Left lobe of liver (tissue), 2 donors: ENCODE measurements at regions not wholly inside any gene's neighbourhood (a gene's known extent, or its start where the extent isn't known, plus 50 kb on each side); places are given as distances from the start of the nearest gene placed in this dataset.
"Not testable (repeated sequence)": the region's sequence is repeated elsewhere in the genome, so short reads cannot be mapped to it uniquely, and the experiment has no call there.

ENCODE experiments used
- ATAC-seq: fragments of 200-7000 bp; cut with Tn5 transposase; one replicate; pipeline ENCODE4 v1.9.1; 2020; ENCODE audit warnings: mild to moderate bottlenecking, moderate library complexity
- DNase-seq: peaks from one replicate; pipeline ENCODE4 v3.0.0-alpha.2; 2020; ENCODE audit warnings: low spot score
- donor health status: DM: no; HTN: no; CAD: no; lungs with moderate emphysema.
- donor health status: DM: no; HTN: yes; CAD: no.

DNA sequence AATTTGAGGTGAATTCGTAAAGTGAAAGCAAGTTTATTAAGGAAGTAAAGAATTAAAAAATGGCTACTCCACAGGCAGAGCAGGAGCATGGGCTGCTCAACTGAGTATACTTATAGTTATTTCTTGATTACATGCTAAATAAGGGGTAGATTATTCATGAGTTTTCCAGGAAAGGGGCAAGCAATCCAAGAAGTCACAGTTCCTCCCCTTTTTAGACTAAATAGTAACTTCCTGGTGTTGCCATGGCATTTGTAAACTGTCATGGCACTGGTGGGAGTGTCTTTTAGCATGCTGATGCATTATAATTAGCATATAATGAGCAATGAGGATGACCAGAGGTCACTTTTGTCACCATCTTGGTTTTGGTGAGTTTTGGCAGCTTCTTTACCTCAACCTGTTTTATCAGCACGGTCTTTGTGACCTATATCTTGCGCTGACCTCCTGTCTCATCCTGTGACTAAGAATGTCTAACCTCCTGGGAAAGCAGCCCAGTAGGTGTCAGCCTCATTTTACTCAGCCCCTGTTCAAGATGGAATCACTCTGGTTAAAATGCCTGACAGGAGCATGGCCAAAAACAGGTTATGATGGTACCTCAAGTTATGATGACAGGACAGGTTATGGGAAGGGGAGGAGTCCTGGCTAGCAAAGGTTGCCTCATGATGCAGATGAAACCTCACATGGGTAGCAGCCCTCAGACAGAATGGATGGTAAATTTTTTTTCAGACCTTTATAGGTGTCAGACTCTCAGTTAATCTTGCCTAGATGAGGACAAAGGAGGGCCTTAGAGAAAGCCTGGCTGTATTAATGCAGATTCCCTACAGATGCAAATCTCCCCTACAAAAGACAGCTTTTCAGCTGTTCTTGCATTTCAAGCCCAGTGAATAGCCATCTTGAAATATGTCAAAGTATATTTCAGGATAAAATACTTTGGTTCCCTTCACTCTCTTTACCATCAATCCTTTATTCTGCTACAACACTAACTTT lies 49.7 kb downstream of the SIPA1L2 start:
- DNase-seq (no peak), ATAC-seq (no peak)

DNA sequence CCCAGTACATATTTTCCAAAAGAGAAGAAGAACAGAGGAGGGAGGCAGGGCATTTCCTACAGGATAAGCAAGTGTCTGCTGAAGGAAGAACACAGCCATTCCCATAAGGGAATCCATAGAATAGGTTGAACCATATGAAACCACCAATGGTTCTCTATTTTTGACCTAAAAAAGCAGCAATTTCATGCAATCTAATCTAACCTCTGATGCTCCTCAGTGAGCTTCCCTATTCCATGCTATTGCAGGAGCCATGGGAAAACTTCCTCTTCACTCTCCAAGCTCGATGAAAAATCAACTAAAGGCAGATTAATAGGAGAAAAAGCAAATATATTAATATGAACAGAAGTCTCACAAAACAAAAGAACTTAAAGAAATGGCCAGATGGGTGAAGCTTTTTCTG lies 50.5 kb downstream of the SIPA1L2 start:
- ATAC-seq = no peak

DNA sequence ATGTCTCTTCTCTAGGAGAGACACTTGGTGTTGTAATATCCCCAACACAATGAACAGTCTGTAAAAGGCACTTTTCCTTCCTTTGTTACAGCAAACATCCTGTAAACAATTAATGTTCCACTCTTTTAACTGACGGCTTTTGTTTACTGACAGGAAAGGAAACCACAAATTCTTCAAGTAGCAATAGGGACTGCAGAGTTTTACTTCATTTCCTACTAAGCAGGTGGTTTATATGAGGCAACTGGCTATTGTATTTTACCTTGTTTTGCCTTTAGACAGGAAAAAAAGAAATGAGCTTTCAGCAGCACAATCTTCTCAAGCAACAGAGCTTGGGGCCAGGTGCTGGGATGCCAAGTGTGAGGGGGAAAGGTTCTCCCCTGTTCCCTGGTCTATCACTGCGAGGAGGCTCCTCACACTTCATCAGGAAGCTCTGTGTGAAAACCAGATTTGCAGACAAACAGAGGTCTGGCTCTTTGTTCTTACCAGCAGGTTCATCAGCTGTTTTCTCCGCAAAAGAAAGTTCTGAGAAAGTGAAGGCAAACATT lies 51.2 kb downstream of the SIPA1L2 start:
- peak; percentile 21 for ATAC-seq
- DNase-seq = no peak

More for the DNA sequence above, 50.5 kb downstream of the SIPA1L2 start:
- DNase-seq = no peak

DNA sequence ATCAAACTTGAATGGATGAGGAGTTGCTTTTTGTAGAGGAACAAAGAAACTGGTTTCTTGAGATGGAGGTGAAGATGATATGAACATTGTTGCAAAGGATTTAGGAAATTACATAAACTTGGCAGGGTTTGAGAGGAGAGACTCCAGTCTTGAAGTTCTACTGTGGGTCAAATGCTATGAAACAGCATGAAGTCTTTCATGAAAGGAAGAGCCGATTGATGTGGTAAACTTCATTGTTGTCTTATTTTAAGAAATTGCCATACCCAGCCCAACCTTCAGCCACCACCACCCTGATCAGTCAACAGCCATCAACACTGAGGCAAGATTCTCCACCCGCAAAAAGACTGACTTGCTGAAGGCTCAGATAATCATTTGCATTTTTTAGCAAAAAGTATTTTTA lies 52.2 kb downstream of the SIPA1L2 start:
- DNase-seq = no peak
- no peak for ATAC-seq

DNA sequence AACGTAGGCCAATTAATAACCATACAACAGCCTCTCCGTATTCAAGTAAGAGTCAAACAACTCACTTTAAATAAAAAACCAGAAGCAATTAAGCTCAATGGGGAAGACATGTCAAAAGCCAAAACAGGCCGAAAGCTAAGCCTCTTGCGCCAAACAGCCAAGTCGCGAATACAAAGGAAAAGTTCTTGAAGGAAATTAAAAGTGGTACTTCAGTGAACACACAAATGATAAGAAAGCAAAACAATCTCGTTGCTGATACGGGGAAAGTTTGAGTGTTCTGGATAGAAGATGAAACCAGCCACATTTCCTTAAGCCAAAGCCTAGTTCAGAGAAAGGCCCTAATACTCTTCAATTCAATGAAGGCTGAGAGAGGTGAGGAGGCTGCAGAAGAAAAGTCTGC lies 53.4 kb downstream of the SIPA1L2 start:
- no peak for DNase-seq
- no peak for ATAC-seq

DNA sequence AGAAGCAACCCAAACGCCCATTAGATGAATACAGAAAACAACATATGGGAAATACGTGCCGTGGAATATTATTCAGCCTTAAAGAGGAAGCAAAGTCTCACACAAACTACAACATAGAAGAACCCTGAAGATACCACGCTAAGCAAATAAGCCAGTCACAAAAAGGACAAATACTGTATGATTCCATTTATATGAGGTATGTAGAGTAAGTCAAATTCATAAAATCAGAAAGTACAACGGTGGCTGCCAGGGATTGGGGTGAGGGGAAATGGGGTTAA lies 54.2 kb downstream of the SIPA1L2 start:
- DNase-seq (no peak), ATAC-seq (no peak)

DNA sequence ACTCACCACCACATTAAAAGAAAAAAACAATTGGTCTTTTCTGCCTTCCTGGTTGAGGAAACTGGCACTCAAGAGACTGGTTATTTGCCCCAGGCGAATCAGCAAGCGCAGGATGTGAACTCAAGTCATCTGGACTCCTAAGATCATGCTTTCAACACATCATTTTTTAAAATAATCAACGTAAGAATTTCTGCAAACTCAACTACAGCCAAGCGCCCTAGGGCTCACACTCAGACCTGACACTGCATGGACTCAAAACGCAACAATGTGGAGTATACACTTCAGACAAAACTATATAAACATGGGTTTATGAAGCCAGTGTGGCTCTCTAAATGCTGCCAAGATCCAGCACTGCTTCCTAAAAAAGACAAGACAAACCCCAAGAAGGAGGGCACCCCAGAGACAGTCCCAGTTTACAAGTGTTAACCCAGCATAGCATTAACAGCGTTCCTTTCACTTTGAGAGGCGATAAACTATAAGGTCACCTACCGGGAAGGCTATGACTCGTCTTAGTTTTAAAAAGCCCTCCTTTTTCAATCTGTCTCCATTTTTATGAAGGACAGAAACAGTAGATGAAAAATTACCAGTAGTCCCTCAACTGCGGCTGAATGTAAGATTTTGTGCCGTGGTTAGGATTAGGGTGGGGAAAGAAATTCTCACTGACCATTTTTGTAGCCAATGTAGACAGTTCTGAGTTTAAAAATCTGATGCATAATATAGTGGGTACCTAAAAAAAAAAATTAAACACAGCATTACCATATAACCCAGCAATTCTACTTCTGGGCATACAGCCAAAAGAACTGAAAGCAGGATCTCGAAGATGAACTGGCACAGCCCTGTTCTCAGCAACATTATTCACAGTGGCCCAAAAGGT lies 54.8 kb downstream of the SIPA1L2 start:
- no peak for ATAC-seq

DNA sequence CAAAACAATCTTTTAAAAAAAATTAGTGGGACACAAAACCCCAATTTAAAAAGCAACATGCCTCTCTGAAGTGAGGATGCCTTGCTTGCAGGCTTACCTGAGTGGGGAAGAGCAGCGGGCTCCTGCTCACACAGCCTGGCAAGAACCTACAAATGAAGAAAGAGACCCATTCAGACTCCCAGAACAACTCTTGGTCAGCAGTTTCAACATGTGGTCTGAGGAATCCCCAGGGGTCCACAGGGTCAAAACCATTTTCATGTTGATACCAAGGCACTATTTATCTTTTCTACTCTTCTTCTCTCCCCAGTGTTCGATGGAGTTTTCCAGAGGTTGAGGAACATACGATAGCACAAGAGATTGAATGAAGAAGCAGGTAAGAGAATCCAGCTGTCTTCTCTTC lies 55.9 kb downstream of the SIPA1L2 start:
- ATAC-seq = no peak
- no peak for DNase-seq

More for the DNA sequence above, 54.8 kb downstream of the SIPA1L2 start:
- no peak for DNase-seq

DNA sequence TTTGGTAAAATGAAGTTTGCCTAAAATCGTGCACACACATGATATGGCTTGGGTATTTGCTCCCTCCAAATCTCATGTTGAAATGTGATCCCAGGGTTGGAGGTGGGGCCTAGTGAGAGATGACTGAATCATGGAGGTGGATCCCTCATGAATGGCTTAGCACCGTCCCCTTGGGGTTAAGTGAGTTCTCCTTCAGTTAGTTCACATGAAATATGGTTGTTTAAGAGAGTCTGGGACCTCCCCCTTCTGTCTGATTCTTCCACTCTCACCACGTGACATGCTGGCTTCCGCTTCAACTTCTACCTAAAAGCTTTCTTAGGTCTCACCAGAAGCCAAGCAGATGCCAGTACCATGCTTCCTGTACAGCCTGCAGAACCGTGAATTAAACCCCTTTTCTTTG lies 58.4 kb downstream of the SIPA1L2 start:
- ATAC-seq = no peak
- no peak for DNase-seq

DNA sequence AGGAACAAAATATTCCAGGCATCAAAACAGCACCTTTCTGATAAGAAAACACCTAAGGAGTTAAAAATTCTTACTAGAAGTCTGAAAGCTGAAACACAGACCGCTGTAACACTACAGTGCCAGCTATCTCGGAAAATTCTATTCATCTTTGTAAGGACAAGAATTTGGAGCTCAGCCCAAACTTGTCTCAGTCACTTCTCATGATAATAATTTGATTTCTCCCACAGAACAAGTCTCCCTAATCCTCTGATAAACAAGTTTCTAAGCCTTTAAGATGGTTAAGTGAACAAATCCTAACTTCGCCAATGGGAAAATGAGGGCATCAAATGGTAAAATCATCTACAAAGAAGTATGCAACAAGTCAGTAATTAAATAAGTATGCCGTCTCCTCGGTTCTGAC lies 59.9 kb downstream of the SIPA1L2 start:
- ATAC-seq (no peak), DNase-seq (no peak)

DNA sequence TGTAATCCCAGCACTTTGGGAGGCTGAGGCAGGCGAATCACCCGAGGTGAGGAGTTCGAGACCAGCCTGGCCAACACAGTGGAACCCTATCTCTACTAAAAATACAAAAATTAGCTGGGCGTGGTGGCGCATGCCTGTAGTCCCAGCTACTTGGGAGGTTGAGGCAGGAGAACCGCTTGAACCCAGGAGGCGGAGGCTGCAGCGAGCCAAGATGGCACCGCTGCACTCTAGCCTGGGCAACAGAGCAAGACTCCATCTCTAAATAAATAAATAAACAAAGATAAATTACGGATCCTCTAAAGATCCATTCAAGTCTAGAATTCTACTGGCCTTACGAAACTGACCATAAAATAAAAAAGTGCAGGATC lies 60.4 kb downstream of the SIPA1L2 start:
- DNase-seq, ATAC-seq: not testable (repeated sequence)

DNA sequence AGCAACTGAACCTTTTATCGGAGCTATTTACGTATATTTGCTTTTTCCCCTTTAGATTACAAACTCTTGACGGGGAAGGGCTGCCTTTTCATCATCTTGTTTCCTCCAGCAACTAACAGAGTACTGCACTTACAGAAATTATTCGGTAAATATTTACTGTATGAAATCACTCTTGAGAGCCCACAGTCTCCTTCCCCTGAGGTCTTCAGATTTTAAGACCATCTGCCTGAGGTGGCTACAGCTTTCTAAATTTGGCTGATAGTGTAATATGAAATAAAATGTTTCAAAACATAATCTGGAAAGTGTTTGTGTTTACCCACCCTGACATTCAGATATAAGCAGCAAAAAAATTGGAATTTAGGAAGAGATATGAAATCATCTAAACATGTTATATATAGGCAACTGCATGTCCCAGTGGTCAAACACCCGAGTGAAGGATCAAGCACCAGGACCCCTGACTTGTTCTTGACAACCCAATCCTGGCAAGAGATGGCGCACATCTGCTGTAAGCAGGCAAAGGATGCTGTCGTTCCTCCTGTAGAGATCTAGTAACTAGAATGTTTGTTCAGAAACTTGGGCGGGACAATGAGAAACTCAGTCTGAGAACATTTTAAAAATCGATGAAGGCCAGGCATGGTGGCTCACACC lies 60.9 kb downstream of the SIPA1L2 start:
- ATAC-seq (no peak), DNase-seq (no peak)

DNA sequence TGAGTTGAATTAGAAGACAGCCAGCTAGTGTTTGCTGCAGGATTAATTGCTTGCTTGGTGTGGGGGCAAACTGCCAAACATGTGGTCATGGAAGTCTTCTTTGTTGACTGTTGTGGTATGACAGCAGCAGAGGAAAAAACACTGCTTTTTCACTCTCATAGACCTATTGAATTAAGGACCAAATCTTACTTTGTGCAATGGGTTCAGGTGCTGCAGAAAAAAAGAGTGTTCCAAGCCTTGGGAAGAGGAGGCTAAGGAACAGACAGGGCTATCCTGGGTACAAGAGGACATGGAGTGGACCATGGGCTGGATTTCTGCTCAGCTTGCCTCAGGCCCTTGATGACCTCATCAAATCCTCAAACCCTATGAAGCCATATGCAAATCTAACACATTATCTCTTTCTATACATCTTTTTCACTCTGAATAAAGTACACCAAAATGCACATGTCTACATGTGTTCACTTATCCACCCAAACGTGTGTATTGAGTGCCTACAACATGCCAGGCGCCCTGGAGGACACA lies 61.5 kb downstream of the SIPA1L2 start:
- ATAC-seq (no peak), DNase-seq (no peak)

DNA sequence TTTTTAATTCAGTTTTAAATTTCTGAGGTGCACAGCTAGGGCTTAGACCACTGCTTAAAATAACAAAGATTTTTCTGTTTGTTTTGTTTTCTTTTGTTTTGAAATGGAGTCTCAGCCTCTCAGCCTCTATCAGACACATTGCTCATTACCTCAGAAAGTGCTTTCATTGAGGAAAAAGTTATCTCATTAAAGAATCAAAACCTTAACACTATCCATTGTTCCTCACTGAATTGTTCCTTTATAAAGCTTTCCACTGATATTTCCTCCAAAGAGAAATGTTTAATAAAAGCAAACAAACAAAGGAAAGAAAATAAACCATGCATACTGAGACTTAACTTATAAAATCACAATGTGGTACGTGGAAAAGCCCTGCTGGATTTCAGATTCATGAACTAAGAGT lies 63.8 kb downstream of the SIPA1L2 start:
- ATAC-seq (no peak), DNase-seq (no peak)

DNA sequence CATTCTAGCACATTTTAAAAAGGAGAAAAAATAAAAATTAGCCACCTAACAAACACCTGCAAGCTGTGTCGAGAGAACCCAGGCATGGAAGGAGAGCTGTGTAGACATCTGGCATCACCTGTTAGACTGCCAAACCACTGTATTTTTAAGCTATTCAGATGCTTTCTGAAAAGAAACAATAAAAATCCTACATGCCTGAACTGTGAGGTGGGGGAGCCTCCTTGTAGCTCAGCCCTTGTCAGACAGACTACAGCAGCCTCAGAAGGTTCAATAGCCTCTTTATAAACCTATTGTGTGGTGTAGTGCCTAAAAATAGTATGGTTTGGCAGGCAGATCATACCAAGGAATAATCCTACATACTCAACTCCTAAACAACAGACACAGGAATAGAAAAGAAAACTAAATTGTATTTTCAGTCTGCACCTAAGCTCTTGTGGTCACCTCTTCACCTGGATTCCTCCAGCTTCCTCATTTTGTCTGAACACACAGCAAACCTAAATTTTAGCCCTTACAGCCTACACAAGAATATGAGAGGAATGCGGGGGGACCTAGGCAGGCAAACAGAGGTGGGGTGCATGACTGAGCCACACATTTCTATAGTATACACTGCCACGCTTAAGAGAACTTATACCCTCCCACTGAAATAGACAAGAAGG lies 67.0 kb downstream of the SIPA1L2 start:
- no peak for DNase-seq
- ATAC-seq = no peak

DNA sequence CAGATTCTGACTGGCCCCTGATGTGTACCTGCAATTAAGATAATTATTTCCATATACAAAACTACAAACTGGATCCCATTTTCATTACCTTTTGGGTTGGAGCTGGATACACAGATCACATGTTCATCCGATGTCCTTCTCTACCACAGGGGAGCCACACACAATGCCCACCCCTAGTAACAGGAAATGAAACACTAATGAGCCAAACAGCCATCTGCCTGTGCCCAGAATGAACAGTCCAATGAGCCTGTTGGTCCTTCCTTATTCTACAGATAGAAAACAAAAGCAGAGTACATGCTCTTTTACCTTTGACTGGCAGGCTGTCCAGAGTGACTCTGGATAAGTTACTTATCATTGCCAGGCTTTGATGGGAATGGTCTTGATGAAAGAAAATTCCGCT lies 68.6 kb downstream of the SIPA1L2 start:
- ATAC-seq (no peak), DNase-seq (no peak)

DNA sequence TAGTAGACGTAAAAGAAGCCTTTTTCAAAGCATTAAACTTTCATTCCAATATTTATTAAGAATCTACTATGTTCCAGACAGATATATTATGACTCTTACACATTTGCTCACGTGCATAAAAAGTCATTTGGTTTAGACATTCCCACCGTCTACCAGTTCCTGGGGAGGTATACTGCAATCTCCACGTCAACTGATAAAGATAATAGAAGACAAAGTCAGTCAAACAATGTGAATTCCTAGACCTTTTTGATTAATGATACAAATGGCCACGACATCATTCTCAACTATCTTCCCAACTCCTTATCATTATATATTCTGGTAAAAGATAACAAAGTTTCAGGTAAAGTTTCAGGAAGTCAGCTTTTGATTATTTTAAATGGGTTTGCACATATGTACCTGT lies 69.0 kb downstream of the SIPA1L2 start:
- no peak for ATAC-seq
- no peak for DNase-seq

DNA sequence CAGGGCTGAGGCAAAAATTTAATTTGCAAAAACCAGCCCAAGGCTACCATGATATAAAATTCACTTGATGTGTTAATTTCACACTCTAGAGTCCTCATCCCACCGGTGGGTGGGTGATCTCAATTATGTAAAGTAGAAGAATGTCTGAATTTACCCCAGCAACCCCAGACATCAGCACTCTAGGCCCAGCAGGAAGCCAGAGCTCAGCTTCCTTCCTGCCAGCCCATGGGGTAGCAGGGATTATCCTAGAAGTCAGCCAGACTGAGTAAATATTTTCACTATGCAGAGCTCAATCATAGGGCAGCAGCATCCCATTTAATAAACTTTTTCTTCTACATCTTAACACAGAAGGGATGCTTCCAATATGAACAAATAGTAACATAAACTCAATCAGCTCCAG lies 71.0 kb downstream of the SIPA1L2 start:
- no peak for DNase-seq
- ATAC-seq = no peak

DNA sequence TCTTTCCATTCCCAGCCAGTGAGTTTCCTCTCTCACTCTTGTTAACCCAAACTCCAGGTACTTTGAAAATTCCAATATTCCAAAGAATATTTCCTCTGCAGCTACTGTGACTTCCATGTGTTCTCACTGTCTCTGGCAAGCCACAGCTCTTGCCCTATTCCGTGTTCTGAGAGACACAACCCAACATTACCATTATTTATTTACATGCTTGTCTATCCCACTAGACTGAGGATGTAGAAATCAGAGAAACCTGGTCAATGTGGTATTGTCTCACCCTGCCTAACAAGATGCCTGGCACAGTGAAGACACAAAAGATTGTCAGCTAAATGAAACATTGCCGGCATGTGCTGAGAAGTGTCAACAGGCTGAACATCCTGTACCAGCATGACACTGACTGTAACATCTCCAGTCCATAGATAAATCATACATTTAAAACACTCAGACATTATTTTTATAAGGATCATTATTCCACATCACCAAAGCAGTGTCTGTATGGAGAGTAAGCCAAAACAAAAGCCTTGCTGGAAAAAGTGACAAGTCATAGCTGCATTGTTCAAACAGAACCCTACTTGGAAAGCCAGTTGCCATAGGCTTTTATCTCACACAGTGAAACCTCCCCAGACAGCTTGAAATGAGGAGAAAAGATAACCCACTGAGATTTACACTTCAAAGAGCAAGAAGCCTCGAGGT lies 72.3 kb downstream of the SIPA1L2 start:
- DNase-seq (no peak), ATAC-seq (no peak)

DNA sequence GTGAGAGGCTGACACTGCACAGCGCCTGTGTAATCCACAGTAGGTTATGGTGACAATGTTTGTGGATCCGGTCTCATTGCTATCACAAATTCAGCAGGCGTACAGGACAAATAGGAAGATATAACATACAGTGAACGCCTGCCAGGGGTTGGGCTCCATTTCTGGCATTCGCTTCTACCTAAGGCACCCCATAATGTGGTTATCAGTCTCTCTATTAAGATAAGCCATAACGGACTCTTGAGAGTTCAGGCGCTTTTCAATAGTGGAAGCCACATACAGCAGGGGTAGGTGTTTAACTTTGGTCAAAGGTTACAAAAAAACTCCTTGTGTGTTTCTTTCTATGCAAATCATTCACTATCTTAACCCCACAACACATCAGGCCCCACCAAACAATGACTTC lies 72.8 kb downstream of the SIPA1L2 start:
- DNase-seq (no peak), ATAC-seq (no peak)
